ENCODE measurements at regions not wholly inside any gene's neighbourhood (a gene's known extent, or its start where the extent isn't known, plus 50 kb on each side); places are given as distances from the start of the nearest gene placed in this dataset.

DNA sequence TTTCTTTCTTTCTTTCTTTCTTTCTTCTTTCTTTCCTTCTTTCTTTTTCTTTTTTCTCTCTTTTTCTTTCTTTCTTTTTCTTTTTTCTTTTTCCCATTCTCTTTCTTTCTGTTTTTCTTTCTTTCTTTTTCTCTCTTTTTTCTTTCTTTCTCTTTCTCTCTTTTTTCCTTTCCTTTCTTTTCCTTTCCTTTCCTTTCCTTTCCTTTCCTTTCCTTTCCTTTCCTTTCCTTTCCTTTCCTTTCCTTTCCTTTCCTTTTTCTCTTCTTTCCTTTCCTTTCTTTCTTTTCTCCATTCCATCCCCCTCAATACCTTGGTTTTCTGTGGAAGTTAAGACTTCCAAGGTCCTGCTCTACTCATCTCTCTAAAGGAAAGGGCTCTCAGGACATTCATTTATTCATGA lies 102.8 kb upstream of the CLNK start:
- TF ChIP-seq, protein P1, sequence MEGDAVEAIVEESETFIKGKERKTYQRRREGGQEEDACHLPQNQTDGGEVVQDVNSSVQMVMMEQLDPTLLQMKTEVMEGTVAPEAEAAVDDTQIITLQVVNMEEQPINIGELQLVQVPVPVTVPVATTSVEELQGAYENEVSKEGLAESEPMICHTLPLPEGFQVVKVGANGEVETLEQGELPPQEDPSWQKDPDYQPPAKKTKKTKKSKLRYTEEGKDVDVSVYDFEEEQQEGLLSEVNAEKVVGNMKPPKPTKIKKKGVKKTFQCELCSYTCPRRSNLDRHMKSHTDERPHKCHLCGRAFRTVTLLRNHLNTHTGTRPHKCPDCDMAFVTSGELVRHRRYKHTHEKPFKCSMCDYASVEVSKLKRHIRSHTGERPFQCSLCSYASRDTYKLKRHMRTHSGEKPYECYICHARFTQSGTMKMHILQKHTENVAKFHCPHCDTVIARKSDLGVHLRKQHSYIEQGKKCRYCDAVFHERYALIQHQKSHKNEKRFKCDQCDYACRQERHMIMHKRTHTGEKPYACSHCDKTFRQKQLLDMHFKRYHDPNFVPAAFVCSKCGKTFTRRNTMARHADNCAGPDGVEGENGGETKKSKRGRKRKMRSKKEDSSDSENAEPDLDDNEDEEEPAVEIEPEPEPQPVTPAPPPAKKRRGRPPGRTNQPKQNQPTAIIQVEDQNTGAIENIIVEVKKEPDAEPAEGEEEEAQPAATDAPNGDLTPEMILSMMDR (conservative IDR thresholded peaks at IDR 0.05; ENCODE audit: low read depth, low read length), result no peak
- no peak for TF ChIP-seq EZH2 (IDR thresholded peaks at IDR 0.05; ENCODE audit: borderline replicate concordance, low read depth, low read length, poor library complexity, severe bottlenecking)

Measured in A673 (cell line).